Heart left ventricle (tissue), 13 donors: ENCODE measurements at regions not wholly inside any gene's neighbourhood (a gene's known extent, or its start where the extent isn't known, plus 50 kb on each side); places are given as distances from the start of the nearest gene placed in this dataset.

ENCODE experiments used
- CTCF ChIP-seq, 12 donors: fragments of 200-600 bp; sonication (generic) in 4 of 12; IDR thresholded peaks; one replicate each; pipeline versions ENCODE4 v1.5.0 to v1.8.0; 2018 to 2022; ENCODE audit warnings: antibody characterized with exemption in 12 of 12, mild to moderate bottlenecking in 5 of 12
- POLR2A ChIP-seq, 2 donors: fragments of 450-650 bp; IDR thresholded peaks; one replicate each; pipeline ENCODE4 v1.6.1; 2017; ENCODE audit warnings: antibody characterized with exemption in 2 of 2, mild to moderate bottlenecking in 2 of 2, moderate library complexity in 2 of 2
- donor health status: ischemic (EF 13 %, LVEDD 7.1; RV severe dilation, severe dysfunction).
- donor health status: DM: no; HTN: yes; CAD: no.
- donor health status: DM: no; HTN: no; CAD: no.
- donor health status: ischemic (EF 25% LVEDD 6.9; RV normal size, moderate dysfunction).
- donor health status: ischemic (EF 25% LVEDD 5.7; RV mildly dilated, moderate dysfunction).
- donor health status: ischemic (EF 35%, LVEDD 5.7; RV mildly dilated, moderate dysfunction).
- donor health status: nonischemic (EF 11% LVEDD 7.7; RV severe dilation, severe dysfunction).
- donor health status: DM: yes; HTN: yes; CAD: no.
- donor health status: PGD.
- donor health status: ischemic (EF 29% LVEDD 5.4; RV normal size, mild dysfunction).
- donor health status: nonischemic (EF 23%, LVEDD 6.1; RV moderate dilation, normal function).

GRCh38 chr1:30045304-30046090, 677.9 kb downstream of the MATN1 start:
- TF ChIP-seq CTCF (IDR thresholded peaks at IDR 0.05) = no peak
- no peak for TF ChIP-seq POLR2A (IDR thresholded peaks at IDR 0.05)
